Effector CD4-positive, alpha-beta T cell (primary cell): ENCODE measurements at regions not wholly inside any gene's neighbourhood (a gene's known extent, or its start where the extent isn't known, plus 50 kb on each side); places are given as distances from the start of the nearest gene placed in this dataset.

Experiments used
- DNase-seq: peaks from one replicate; pipeline ENCODE4 v3.0.0-alpha.2; 2020

DNA sequence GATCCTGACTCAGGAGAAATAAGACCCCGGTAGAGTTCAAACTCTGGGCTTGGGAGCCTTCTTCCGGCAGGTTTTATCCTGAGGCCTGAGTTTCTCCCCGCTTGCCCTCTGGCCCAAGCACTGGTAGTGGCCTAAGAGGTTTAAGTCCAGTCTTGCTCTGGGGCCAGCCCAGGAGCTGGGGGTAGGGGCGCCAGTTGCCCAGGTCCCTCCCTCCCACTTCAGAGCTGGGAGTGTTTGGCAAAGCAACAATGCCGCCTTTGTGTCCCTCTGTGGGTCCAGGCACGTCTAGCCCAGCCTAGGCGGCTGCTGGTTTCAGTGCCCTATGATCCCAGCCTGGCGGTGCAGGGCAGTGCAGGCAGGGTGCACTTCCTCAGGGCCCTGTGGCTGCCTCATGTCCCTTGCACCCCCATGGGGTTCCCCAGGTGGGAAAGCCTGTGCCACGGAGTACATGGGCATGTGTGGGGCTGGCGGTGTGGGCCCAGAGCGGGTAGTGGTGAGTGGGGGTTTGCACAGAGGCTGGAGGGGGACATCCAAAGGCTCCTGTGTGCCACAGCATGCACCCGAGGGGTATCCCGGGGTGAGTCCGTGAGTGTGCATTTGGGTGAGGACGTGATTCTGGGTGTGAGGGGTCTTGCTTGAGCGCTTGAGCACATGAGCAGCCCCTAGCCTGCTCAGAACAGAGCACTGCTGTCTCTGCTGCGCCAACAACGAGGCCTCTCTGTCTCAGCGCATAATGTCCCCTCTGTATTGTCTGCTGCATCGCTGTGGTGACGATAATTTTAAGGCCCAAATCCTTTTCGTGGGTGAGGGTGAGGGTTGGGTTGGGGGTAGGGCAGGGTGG, 61.7 kb upstream of the PSD2 start:
- no peak for DNase-seq

DNA sequence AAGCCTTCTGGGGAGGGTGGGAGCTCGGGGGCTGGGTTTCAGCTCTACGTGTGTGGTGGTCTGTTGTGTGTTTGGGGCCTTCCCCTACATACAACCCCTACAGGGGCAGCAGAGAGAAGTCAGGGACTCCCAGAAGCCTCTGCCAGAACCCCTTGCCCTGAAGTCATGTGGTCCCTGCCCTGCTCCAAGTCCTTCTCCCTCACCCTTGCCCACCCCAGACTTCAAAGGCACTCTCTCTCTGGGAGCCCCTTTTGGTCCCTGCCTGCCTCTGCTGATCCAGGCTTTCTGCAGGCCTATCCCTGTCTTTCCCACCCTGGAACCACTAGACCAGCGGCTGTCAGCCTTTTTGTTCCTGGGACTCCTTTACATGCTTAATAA, 61.1 kb upstream of the PSD2 start:
- DNase-seq: no peak

DNA sequence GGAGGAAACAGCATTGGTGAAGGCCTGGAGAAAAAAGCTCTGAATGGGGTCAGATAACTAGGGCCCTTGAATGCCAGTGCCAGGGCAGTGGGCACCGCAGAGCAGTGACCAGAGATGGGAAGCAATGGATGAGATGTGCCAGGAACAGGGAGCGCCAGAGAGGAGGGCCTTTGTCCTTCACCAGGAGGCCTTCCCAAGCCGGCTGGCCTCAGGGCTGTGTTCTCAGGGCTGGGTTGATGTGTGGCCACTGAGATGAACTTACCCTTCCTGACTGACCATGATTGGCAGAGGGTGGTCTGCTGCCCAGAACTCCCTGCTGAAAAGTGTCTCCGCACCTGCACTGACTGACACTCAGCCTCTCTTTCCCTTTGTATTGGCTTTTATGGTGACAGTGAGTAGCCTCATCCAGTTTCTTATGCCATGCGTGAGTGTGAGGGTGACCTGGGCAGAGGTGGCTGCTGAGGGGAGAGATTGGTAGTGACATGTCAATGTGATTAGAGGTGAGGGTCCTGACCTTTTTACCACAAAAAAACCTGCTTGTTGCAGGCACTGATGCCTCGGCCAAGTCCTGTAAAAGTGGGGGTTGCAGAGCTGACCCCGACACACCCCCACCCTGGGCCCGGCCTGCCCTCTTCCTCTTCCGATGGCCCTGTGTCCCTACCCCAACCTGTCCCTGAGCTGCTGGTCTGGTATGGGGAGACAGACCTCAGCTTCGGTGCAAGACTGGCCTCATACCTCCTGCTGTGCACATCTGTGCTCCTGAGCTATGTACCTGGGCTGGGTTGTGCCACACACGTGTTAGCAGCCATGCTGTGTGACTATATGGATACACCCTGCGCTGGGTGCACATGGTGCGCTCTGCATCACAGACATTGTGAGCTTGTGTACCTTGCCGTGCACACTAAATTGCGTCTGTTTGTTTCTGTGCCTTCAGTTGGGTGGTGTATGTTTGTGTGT, 57.1 kb upstream of the PSD2 start:
- DNase-seq: no peak

DNA sequence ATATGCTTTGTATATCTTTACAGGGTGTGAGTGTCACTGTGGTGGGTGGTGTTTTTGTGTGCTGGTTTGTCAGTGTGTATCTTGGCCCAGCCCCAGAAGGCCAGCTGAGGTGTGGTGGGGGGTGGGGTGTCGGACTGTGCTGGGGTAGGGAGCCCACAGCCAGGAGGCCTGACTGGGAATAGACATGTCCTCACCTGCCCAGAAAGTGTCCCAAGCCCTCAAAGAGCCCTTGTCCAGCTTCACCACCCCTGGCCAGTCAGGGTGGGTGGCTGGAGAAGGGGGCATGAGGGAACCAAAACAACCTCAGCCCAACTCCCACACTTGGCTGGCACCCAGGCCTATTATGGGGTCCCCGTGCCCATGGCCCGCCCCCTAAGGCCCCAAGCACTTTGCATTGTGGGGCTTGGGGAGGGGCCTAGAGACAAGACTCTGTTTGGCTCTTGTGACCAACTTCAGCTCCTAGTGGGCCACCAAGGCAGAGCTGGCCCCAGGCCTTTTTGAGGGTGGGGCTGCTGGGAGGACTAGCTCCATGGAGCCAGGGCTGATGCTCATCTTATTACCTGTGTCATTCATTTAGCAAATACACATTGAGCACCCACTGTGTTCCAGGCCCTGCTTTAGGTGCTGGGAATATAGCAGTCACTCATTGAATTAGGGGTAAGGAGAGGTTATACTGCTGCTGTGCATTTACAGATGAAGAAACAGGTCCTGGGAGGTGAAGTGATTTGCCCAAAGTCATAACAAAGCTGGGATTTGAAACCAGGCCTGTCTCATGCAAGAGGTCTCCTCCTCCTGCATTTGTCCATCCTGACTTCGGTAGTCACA, 56.2 kb upstream of the PSD2 start:
- DNase-seq: no peak

DNA sequence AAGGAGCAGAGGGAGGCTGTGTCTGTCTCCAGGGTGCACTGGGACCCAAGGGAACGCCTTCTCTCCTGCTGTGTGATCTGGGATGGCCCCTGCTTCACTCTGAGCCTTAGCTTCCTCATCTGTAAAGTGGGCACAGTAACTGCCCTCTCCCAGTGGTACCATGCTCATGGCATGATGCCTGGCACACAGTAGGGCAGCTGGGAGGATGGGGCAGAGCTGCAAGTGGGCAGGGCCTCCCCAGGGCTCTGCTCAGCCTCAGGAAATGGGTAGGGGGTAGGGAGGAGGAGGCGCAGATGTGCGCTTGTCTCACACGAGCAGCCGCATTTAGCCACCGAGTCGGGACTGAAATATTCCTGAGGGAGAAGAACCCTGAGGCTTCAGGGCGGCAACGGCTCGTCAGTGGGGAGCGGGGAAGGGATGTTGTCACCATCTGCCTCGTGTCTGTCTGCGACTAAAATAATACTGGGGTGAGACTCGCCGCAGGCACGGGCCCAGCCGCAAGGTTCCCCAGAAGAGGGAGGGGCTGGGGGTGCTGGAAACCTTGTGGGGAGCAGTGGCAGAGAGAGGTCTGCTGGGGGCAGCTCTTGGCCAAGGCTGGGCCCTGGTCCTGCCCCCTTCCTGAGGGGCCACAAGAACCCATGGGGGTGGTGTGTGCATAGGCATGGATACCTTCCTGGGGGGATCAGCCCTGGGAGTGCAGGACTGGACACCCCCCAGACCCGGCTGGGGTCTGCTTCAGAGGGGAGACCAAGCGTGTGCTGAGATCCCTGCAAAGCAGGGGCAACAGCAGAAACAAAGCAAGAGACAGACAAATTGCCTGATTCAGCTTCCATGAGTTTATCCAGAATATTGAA, 55.2 kb upstream of the PSD2 start:
- no peak for DNase-seq

DNA sequence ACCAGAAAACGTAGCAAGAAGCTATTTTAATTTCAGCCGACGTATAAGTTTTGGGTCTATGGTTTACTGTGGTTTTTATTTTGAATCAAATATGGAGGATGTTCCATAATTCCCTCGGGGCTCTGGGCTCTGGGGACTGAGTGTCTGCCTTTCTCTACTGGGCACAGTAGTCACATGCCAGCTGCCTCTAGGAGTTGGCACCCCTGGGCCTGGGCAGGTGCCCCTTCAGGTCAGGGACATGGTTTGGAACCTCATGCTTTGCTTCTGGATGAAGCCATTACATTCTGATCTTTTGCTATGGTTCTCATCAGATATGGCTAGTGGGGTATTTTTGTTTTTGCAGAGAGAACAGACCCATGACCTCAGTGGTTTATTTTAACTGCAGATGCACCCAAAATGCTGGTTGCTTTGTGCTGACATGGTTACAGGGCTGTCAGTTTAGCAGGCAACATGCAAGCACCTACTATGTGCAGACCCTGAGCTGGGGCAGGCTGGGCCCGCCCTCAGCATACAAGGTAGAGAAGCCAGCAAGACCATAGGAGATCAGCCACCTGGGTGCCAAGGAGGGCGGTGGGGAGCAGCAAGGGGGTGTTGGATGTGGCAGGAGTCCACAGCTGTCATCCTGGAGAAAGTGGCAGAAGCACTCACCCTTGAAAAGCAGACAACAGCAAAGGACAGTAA, 54.5 kb upstream of the PSD2 start:
- no peak for DNase-seq

DNA sequence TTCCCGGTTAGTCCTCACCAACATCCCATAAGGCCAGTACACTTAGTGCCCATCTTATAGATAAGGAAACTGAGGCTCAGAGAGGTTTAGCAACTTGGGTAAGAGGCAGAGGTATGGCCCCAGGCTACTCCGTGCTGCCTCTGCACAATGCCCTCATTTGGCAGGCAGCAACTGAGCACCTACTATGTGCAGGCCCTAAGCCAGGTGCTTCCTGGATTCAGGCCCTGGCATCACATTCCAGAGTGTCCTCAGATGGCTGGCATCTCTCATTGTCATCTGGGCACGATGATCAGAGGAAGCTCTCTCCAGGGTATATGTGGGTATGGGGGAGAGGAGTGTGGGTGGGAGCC, 53.8 kb upstream of the PSD2 start:
- DNase-seq: no peak

DNA sequence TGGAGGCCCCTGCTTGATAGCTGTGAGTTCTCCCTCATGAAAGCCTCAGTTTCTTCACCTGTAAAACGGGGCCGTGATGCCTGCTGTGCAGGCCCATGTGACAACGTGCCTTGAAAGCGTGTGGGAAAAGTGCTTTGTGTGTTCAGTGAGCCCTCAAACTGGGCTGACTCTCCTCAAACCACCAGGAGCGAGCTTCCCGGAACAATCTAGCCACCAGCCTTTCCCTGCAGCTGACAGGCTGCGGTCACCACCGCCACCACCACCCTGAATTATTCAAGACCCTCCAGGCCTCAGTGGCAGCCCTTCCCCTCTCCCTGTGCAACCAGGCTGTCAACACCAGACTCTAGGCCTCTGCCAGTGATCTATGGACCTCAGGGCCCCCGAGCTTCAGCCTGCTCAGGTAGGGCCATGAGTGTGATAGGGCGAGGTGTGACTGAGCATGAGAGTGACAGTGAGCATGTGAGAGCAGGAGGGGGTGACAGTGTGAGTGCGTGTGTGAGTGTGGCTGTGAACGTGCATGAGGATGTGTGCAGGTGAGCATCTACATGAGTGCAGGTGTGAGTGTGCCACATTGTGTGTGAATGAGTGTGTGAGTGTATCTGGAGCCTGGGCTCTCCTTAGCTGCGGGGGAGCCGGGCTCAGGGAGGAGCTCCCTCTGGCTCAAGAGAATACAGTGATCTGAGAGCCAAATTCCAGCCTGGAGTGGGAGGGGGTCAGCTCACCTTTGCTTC, 53.3 kb upstream of the PSD2 start:
- DNase-seq: no peak

DNA sequence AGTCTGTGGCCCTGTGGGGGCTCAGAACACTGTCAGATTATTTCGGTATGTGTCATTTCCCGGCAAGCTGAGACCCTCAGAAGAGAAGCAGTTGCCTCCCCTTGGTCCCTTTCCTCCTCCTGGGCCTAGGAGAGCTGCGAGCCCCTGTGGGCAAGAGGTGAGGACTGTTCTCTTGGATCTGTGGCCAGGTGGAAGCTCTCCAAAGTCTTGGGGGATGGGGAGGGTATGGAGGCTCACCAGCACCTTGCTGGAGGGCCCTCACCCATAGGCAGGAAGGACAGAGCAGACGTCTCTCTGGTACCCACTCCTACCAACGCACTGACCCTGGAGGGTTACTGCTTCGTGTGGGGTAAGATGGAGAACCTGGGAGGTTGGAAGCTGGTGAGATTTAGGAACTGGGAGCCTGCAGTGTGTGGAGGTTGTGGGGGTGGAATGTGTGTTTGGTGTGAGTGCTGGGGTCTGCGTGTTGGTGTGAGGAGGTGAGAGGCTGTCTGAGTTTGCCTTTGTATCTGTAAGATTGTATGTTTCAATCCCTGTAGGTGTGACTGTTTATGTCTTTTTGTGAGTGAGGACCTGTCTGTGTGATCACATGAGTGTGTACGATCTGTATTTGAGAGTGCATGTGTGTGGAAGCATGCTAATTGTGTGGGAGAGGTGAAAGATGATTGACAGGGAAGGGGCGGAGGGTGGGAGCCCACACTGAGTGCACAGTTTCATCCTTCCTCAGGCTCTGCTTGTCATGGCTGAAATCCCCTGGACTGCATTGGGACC, 52.4 kb upstream of the PSD2 start:
- DNase-seq: no peak

DNA sequence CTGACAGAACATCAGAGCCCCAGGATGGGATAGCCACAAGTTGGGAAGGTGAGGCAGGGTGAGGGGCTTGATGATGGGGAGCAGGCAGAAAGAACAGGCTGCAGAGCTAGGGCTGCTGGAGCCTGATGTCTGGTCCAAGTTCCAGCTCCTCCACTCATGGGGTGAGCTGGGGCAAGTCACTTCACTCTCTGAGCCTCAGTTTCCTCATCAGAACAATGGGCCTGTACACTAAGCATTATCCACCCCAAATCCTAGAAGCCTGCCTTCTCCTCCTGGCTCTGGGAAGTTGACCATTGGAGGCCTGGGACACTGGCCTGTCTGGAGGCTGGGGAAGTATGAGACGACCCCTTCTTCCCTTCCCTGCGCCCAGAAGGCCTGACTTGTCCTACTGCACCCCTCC, 51.8 kb upstream of the PSD2 start:
- DNase-seq: no peak

DNA sequence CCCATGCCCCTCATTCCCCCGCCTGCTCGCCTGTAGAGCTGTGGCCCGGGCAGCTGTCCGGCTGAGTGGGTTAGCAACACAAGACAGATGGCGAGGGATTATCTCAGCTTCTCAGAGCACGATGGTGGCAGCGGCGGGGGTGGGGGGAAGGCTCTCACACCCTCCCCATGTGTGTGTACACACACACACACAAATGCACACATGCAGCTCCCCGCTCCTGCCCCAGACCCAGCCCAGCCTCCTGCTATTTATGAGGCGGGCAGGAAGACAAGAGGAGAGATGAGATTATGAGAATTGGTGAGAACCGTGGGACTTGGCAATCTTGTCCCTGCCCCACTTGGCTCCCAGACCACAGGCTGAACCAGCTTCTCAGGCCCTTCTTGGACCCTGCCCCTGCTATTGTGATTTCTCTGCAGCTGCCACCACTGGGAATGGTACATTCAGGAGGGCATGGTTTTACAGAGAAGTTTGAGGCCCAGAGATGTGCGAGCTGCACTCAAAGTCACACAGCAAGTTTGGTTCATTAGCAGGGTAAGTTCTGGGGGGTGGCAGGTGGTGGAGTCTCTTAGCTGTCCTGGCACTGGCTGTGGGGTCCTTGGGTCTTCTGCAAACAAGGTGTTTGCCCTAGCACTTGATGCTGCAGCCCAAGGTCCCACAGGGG, 51.0 kb upstream of the PSD2 start:
- no peak for DNase-seq

DNA sequence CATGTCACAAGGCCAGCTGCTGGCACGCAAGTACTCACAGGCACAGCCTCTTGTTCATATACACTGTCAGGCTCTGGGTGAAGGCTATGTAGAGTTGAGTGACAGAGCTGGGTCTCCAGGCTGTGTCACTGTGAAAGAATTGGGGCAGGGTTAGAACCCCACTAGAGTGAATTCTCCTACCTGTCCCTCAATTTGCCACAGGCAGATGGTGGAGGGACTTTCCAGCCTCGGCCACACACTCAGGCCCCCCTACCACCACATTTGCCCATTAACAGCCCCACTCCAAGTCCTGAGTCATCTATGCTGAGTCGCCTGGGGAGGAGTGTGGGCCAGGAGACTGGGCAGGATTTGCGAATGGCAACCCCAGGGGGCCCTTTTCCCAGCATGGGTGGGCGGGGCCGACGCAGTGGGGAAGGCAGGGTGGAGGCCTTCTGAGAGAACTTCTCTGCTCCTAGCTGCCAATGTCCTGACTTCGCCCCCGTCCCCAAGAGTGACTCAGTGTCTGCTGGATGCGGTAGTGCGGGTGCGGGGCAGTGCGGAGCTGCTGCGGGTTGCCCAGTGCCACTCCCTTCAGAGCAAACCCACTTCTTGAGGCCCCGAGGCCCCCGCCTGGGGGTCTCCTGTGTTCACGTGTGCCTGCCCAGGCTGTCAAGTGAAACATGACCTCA, 50.3 kb upstream of the PSD2 start:
- DNase-seq: no peak

DNA sequence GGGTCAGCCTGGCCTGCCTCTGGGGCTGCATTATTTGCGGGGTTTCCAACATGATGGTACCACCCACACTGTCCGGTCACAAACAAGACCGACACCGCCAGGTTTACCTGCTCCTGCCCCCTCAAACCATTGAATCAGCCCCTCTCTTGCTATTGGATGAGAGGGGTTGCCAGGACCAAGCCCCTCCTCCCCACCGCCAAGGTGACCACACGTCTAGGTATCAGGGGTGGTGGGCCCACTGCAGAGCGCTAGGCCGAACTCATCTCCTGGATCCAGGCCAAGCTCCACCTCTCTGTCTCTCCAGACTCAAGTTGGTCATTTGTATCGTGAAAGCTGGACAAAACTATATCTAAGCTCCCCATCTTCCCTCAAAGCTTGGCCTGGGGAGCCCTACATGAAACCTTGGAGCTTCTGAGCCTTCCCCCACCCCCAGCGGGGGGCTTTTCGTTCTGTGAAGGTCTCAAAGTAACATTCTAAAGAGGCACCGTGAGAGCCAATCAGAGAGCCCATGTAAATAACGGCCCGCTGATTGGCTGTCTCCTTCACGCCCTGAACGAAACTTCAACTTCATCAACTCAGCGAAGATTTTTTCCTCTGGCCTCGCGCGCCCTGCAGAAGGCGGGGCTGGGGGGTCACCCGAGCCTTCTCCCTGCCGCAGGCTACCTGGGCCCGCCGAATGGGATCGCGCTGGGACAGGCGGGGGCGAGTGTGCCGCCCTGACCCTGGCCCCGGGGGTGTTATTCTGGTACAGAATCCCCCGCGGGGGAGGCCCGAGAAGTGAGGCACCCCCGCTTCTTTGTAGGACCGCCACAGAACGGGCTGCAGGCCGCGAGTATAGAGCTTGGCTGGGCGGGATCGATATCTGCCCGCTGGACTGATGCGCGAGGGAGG, 49.6 kb upstream of the PSD2 start:
- DNase-seq: peak; percentile 27
